SK-N-SH treated with all-trans-retinoic acid at 6 μM for 48 hours (cell line): ENCODE measurements at regions not wholly inside any gene's neighbourhood (a gene's known extent, or its start where the extent isn't known, plus 50 kb on each side); places are given as distances from the start of the nearest gene placed in this dataset.

Experiments used
- ATAC-seq: fragments of 200-7000 bp; cut with Tn5 transposase; 3 replicates; pipeline ENCODE4 v1.9.1; 2020; ENCODE audit warnings: mild to moderate bottlenecking, moderate library complexity
- ARNTL ChIP-seq: fragments of 450-650 bp; formaldehyde crosslinking; IDR thresholded peaks from 2 replicates; pipeline ENCODE4 v1.5.0; 2020; ENCODE audit warnings: low read depth, mild to moderate bottlenecking, moderate library complexity, borderline replicate concordance
- BACH2 ChIP-seq: fragments of 250-450 bp; sonication (Bioruptor Pico); IDR thresholded peaks from 2 replicates; pipeline ENCODE4 v1.9.0; 2021; ENCODE audit warnings: mild to moderate bottlenecking, borderline replicate concordance
- ESRRG ChIP-seq: fragments of 250-450 bp; sonication (Bioruptor Pico); IDR thresholded peaks from 2 replicates; pipeline ENCODE4 v1.6.1; 2021; ENCODE audit warnings: mild to moderate bottlenecking
- GLIS3 ChIP-seq: fragments of 250-450 bp; sonication (Bioruptor Pico); IDR thresholded peaks from 2 replicates; pipeline ENCODE4 v1.5.0; 2020; ENCODE audit warnings: mild to moderate bottlenecking, moderate library complexity
- ISL1 ChIP-seq: fragments of 250-450 bp; sonication (Bioruptor Pico); IDR thresholded peaks from 2 replicates; pipeline ENCODE4 v2.1.2; 2022; ENCODE audit warnings: mild to moderate bottlenecking, moderate library complexity
- OSR1 ChIP-seq: fragments of 250-450 bp; sonication (Bioruptor Pico); IDR thresholded peaks from 2 replicates; pipeline ENCODE4 v1.8.0; 2022; ENCODE audit warnings: moderate library complexity, mild to moderate bottlenecking, inconsistent platforms
- PATZ1 ChIP-seq: fragments of 250-450 bp; sonication (Bioruptor Pico); IDR thresholded peaks from 2 replicates; pipeline ENCODE4 v1.8.0; 2020; ENCODE audit warnings: mild to moderate bottlenecking, moderate library complexity, borderline replicate concordance
- PPARA ChIP-seq: fragments of 250-450 bp; sonication (Bioruptor Pico); IDR thresholded peaks from 2 replicates; pipeline ENCODE4 v1.5.0; 2020; ENCODE audit warnings: mild to moderate bottlenecking, borderline replicate concordance
- SNAI2 ChIP-seq: fragments of 250-450 bp; sonication (Bioruptor Pico); IDR thresholded peaks from 2 replicates; pipeline ENCODE4 v1.5.0; 2020; ENCODE audit warnings: mild to moderate bottlenecking, moderate library complexity
- TCF4 ChIP-seq: fragments of 250-450 bp; sonication (Bioruptor Pico); IDR thresholded peaks from 2 replicates; pipeline ENCODE4 v1.8.0; 2021; ENCODE audit warnings: mild to moderate bottlenecking, moderate library complexity, borderline replicate concordance
- ZFP3 ChIP-seq: fragments of 250-450 bp; sonication (Bioruptor Pico); IDR thresholded peaks from 2 replicates; pipeline ENCODE4 v1.5.0; 2020; ENCODE audit warnings: mild to moderate bottlenecking, moderate library complexity
- ZNF70 ChIP-seq: fragments of 450-650 bp; formaldehyde crosslinking; IDR thresholded peaks from 2 replicates; pipeline ENCODE4 v1.5.0; 2020; ENCODE audit warnings: mild to moderate bottlenecking, moderate library complexity
- TF ChIP-seq, protein P1 (sequence below): fragments of 250-450 bp; sonication (Bioruptor Pico); IDR thresholded peaks from 2 replicates; pipeline ENCODE4 v1.5.0; 2020; ENCODE audit warnings: mild to moderate bottlenecking, moderate library complexity
- TF ChIP-seq, protein P2 (sequence below): fragments of 250-450 bp; sonication (Bioruptor Pico); IDR thresholded peaks from 2 replicates; pipeline ENCODE4 v1.5.1; 2020; ENCODE audit warnings: low read depth, mild to moderate bottlenecking, moderate library complexity
- TF ChIP-seq, protein P3 (sequence below): fragments of 250-450 bp; sonication (Bioruptor Pico); IDR thresholded peaks from 2 replicates; pipeline ENCODE4 v1.5.1; 2021; ENCODE audit warnings: mild to moderate bottlenecking, moderate library complexity
- TF ChIP-seq, protein P4 (sequence below): fragments of 250-450 bp; sonication (Bioruptor Pico); IDR thresholded peaks from 2 replicates; pipeline ENCODE4 v1.8.0; 2021; ENCODE audit warnings: low read depth, mild to moderate bottlenecking, moderate library complexity, borderline replicate concordance

DNA sequence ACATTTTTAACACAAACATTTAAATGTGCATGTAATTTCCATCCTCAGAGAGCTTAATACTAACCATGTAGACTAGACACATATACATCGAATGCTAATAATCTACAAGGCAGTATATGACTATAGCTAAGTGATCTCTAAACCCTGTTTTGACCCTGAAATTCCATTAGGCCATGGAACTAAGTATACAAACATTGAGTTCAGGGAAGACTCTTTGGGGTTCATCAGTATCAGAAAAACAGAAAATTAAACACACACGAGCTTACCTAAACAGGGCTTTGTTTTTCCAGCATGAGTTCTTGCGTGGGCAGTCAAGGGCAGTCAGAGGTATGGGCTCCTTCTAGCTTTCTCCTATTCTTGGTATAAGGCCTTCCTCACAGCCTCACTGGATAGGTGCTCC lies 106.0 kb upstream of the COPS8 start:
- no peak for ATAC-seq
- TF ChIP-seq ISL1 (CRISPR knock-in tag) = no peak
- TF ChIP-seq, protein P1, sequence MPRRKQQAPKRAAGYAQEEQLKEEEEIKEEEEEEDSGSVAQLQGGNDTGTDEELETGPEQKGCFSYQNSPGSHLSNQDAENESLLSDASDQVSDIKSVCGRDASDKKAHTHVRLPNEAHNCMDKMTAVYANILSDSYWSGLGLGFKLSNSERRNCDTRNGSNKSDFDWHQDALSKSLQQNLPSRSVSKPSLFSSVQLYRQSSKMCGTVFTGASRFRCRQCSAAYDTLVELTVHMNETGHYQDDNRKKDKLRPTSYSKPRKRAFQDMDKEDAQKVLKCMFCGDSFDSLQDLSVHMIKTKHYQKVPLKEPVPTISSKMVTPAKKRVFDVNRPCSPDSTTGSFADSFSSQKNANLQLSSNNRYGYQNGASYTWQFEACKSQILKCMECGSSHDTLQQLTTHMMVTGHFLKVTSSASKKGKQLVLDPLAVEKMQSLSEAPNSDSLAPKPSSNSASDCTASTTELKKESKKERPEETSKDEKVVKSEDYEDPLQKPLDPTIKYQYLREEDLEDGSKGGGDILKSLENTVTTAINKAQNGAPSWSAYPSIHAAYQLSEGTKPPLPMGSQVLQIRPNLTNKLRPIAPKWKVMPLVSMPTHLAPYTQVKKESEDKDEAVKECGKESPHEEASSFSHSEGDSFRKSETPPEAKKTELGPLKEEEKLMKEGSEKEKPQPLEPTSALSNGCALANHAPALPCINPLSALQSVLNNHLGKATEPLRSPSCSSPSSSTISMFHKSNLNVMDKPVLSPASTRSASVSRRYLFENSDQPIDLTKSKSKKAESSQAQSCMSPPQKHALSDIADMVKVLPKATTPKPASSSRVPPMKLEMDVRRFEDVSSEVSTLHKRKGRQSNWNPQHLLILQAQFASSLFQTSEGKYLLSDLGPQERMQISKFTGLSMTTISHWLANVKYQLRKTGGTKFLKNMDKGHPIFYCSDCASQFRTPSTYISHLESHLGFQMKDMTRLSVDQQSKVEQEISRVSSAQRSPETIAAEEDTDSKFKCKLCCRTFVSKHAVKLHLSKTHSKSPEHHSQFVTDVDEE (CRISPR knock-in tag) = no peak
- TF ChIP-seq ESRRG (CRISPR knock-in tag) = no peak
- TF ChIP-seq ZFP3 (CRISPR knock-in tag) = no peak
- TF ChIP-seq OSR1 (CRISPR knock-in tag) = no peak
- TF ChIP-seq, protein P2, sequence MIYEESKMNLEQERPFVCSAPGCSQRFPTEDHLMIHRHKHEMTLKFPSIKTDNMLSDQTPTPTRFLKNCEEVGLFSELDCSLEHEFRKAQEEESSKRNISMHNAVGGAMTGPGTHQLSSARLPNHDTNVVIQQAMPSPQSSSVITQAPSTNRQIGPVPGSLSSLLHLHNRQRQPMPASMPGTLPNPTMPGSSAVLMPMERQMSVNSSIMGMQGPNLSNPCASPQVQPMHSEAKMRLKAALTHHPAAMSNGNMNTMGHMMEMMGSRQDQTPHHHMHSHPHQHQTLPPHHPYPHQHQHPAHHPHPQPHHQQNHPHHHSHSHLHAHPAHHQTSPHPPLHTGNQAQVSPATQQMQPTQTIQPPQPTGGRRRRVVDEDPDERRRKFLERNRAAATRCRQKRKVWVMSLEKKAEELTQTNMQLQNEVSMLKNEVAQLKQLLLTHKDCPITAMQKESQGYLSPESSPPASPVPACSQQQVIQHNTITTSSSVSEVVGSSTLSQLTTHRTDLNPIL = no peak
- TF ChIP-seq, protein P3, sequence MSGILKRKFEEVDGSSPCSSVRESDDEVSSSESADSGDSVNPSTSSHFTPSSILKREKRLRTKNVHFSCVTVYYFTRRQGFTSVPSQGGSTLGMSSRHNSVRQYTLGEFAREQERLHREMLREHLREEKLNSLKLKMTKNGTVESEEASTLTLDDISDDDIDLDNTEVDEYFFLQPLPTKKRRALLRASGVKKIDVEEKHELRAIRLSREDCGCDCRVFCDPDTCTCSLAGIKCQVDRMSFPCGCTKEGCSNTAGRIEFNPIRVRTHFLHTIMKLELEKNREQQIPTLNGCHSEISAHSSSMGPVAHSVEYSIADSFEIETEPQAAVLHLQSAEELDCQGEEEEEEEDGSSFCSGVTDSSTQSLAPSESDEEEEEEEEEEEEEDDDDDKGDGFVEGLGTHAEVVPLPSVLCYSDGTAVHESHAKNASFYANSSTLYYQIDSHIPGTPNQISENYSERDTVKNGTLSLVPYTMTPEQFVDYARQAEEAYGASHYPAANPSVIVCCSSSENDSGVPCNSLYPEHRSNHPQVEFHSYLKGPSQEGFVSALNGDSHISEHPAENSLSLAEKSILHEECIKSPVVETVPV = no peak
- TF ChIP-seq ZNF70 (CRISPR knock-in tag) = no peak
- no peak for TF ChIP-seq ARNTL (CRISPR knock-in tag)
- no peak for TF ChIP-seq SNAI2
- TF ChIP-seq, protein P4, sequence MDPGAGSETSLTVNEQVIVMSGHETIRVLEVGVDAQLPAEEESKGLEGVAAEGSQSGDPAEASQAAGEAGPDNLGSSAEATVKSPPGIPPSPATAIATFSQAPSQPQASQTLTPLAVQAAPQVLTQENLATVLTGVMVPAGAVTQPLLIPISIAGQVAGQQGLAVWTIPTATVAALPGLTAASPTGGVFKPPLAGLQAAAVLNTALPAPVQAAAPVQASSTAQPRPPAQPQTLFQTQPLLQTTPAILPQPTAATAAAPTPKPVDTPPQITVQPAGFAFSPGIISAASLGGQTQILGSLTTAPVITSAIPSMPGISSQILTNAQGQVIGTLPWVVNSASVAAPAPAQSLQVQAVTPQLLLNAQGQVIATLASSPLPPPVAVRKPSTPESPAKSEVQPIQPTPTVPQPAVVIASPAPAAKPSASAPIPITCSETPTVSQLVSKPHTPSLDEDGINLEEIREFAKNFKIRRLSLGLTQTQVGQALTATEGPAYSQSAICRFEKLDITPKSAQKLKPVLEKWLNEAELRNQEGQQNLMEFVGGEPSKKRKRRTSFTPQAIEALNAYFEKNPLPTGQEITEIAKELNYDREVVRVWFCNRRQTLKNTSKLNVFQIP (CRISPR knock-in tag) = no peak
- TF ChIP-seq GLIS3 (CRISPR knock-in tag) = no peak

DNA sequence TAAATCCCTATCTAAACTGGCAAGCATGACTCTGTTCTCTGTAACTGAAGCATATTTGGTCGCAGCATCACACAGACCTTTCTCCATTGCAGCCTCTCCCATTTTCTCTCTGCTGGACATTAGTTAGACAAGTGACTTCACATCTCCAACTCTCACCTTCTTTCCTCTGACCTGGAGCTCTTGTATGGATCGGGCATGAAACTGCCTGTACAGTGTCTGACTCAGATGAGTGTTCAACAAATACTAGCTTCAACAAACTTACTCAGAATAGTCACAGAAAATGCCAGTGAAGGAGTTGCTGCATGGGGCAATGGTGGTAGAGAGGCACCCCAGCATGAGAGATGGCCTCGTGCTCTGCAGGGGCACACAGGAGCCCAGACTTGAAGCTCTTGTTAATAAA lies 104.7 kb upstream of the COPS8 start:
- ATAC-seq = no peak
- TF ChIP-seq ZNF70 (CRISPR knock-in tag) (no peak), OSR1 (CRISPR knock-in tag) (no peak), PATZ1 (CRISPR knock-in tag) (no peak), TCF4 (CRISPR knock-in tag) (no peak), BACH2 (no peak), PPARA (CRISPR knock-in tag) (no peak), ISL1 (CRISPR knock-in tag) (no peak), ESRRG (CRISPR knock-in tag) (no peak)
- TF ChIP-seq, protein P4 (CRISPR knock-in tag) = no peak
- TF ChIP-seq, protein P3 = no peak
- TF ChIP-seq, protein P1 (CRISPR knock-in tag) = no peak
- TF ChIP-seq, protein P2 = no peak
